WTC11 (cell line): ENCODE measurements at regions not wholly inside any gene's neighbourhood (a gene's known extent, or its start where the extent isn't known, plus 50 kb on each side); places are given as distances from the start of the nearest gene placed in this dataset.

ENCODE experiments used
- CTCF ChIP-seq: fragments of 200-600 bp; IDR thresholded peaks from 2 replicates; pipeline ENCODE4 v1.8.0; 2022; ENCODE audit warnings: antibody characterized with exemption
- KAT7 ChIP-seq: sonication (generic); formaldehyde crosslinking; IDR thresholded peaks from 2 replicates; pipeline ENCODE4 v1.8.1; 2023; ENCODE audit warnings: missing genetic modification reagents, mild to moderate bottlenecking, borderline replicate concordance
- ZNF512 ChIP-seq: sonication (generic); formaldehyde crosslinking; IDR thresholded peaks from 2 replicates; pipeline ENCODE4 v1.8.1; 2022; ENCODE audit warnings: missing genetic modification reagents, borderline replicate concordance

GRCh38 chr5:31008231-31008630 lies 185.3 kb upstream of the CDH6 start:
- TF ChIP-seq KAT7 (CRISPR knock-in tag) (no peak), CTCF (no peak), ZNF512 (CRISPR knock-in tag) (no peak)
